HEK293 (cell line): ENCODE measurements at regions not wholly inside any gene's neighbourhood (a gene's known extent, or its start where the extent isn't known, plus 50 kb on each side); places are given as distances from the start of the nearest gene placed in this dataset.

Experiments
- CTCF ChIA-PET: fragments of 350-600 bp; formaldehyde crosslinking; extraction: SDS; loops from one replicate; lab custom pipeline; 2021; ENCODE audit warnings: antibody characterized with exemption; lab: Yijun Ruan, JAX
- POLR2A ChIA-PET: fragments of 300-600 bp; formaldehyde crosslinking; extraction: SDS; loops from one replicate; lab custom pipeline; 2020; ENCODE audit warnings: antibody characterized with exemption, inconsistent platforms; lab: Yijun Ruan, JAX
- H3K27ac ChIP-seq: fragments of 200-500 bp; sonication (Bioruptor generic); 2 replicates; pipeline ENCODE4 v1.5.1; 2014; ENCODE audit warnings: low read depth, low read length, control low read depth, inconsistent platforms; ENCODE audit errors: extremely low read depth
- H3K36me3 ChIP-seq, 2 experiments: fragments of 200-500 bp in 1 of 2; sonication (Bioruptor generic) in 1 of 2; 1 replicate in 1 of 2; 2 replicates in 1 of 2; pipeline ENCODE4 v1.5.1; 2014 to 2017; ENCODE audit warnings: inconsistent platforms in 2 of 2, low read length in 2 of 2; ENCODE audit not compliant: control insufficient read depth in 2 of 2, insufficient read depth in 1 of 2
- H3K4me1 ChIP-seq: fragments of 200-500 bp; sonication (Bioruptor generic); 2 replicates; pipeline ENCODE4 v1.5.1; 2014; ENCODE audit warnings: mild to moderate bottlenecking, low read length, inconsistent platforms; ENCODE audit not compliant: control insufficient read depth, insufficient read depth
- H3K4me3 ChIP-seq: 2 replicates; pipeline ENCODE4 v1.5.1; 2011; ENCODE audit warnings: low read depth, mild to moderate bottlenecking, control low read depth, low read length, moderate library complexity
- H3K9me3 ChIP-seq: fragments of 200-500 bp; sonication (Bioruptor generic); 2 replicates; pipeline ENCODE4 v1.5.1; 2014; ENCODE audit warnings: low read depth, low read length, inconsistent platforms; ENCODE audit not compliant: control insufficient read depth, insufficient read depth
- BCL11A ChIP-seq: fragments of 450-650 bp; formaldehyde crosslinking; IDR thresholded peaks from 2 replicates; pipeline ENCODE4 v1.5.1; 2016; ENCODE audit warnings: low read depth, missing biosample characterization, missing genetic modification characterization
- FEZF1 ChIP-seq: fragments of 450-650 bp; formaldehyde crosslinking; IDR thresholded peaks from 2 replicates; pipeline ENCODE4 v1.5.1; 2016; ENCODE audit warnings: missing biosample characterization, missing genetic modification characterization
- GLI4 ChIP-seq: fragments of 450-650 bp; formaldehyde crosslinking; IDR thresholded peaks from 2 replicates; pipeline ENCODE4 v1.5.1; 2016; ENCODE audit warnings: missing biosample characterization, missing genetic modification characterization
- KLF1 ChIP-seq: fragments of 450-650 bp; formaldehyde crosslinking; IDR thresholded peaks from 2 replicates; pipeline ENCODE4 v1.5.1; 2016; ENCODE audit warnings: missing biosample characterization, missing genetic modification characterization
- MYNN ChIP-seq: fragments of 450-650 bp; formaldehyde crosslinking; IDR thresholded peaks from 2 replicates; pipeline ENCODE4 v1.5.1; 2016; ENCODE audit warnings: missing biosample characterization, missing genetic modification characterization, borderline replicate concordance
- MZF1 ChIP-seq: fragments of 450-650 bp; formaldehyde crosslinking; IDR thresholded peaks from 2 replicates; pipeline ENCODE4 v1.5.1; 2017; ENCODE audit warnings: missing biosample characterization, missing genetic modification characterization, borderline replicate concordance
- ZFHX2 ChIP-seq: fragments of 450-650 bp; formaldehyde crosslinking; conservative IDR thresholded peaks from 2 replicates; pipeline ENCODE4 v1.5.1; 2016; ENCODE audit warnings: missing biosample characterization, missing genetic modification characterization
- ZNF138 ChIP-seq: fragments of 450-650 bp; formaldehyde crosslinking; IDR thresholded peaks from 2 replicates; pipeline ENCODE4 v1.5.1; 2016; ENCODE audit warnings: missing biosample characterization, missing genetic modification characterization, borderline replicate concordance
- ZNF174 ChIP-seq: fragments of 450-650 bp; formaldehyde crosslinking; IDR thresholded peaks from 2 replicates; pipeline ENCODE4 v1.5.0; 2017; ENCODE audit warnings: missing biosample characterization, mild to moderate bottlenecking, missing genetic modification characterization
- ZNF184 ChIP-seq: fragments of 450-650 bp; IDR thresholded peaks from 2 replicates; pipeline ENCODE4 v1.5.1; 2018; ENCODE audit warnings: missing biosample characterization, mild to moderate bottlenecking, missing genetic modification characterization
- ZNF214 ChIP-seq: fragments of 450-650 bp; formaldehyde crosslinking; IDR thresholded peaks from 2 replicates; pipeline ENCODE4 v1.5.1; 2017; ENCODE audit warnings: missing biosample characterization, mild to moderate bottlenecking, missing genetic modification characterization, borderline replicate concordance
- ZNF274 ChIP-seq, 2 experiments: fragments of 200-500 bp in 1 of 2; fragments of 450-650 bp in 1 of 2; sonication (Bioruptor generic) in 1 of 2; formaldehyde crosslinking in 1 of 2; IDR thresholded peaks; 2 replicates each; pipeline versions ENCODE4 v1.5.1 to v1.6.1; 2014 to 2016; ENCODE audit warnings: borderline replicate concordance in 1 of 2, inconsistent platforms in 1 of 2, low read length in 1 of 2, missing biosample characterization in 1 of 2, missing genetic modification characterization in 1 of 2
- ZNF366 ChIP-seq: fragments of 450-650 bp; formaldehyde crosslinking; conservative IDR thresholded peaks from 2 replicates; pipeline ENCODE4 v1.5.1; 2016; ENCODE audit warnings: missing biosample characterization, missing genetic modification characterization
- ZNF416 ChIP-seq: fragments of 450-650 bp; formaldehyde crosslinking; IDR thresholded peaks from 2 replicates; pipeline ENCODE4 v1.5.1; 2016; ENCODE audit warnings: missing biosample characterization, missing genetic modification characterization
- ZNF423 ChIP-seq: fragments of 450-650 bp; formaldehyde crosslinking; IDR thresholded peaks from 2 replicates; pipeline ENCODE4 v1.5.1; 2016; ENCODE audit warnings: missing biosample characterization, missing genetic modification characterization
- ZNF473 ChIP-seq: fragments of 450-650 bp; formaldehyde crosslinking; IDR thresholded peaks from 2 replicates; pipeline ENCODE4 v1.5.1; 2017; ENCODE audit warnings: missing biosample characterization, missing genetic modification characterization
- ZNF548 ChIP-seq: fragments of 450-650 bp; formaldehyde crosslinking; IDR thresholded peaks from 2 replicates; pipeline ENCODE4 v1.5.1; 2016; ENCODE audit warnings: missing biosample characterization, missing genetic modification characterization
- ZNF600 ChIP-seq: fragments of 450-650 bp; formaldehyde crosslinking; IDR thresholded peaks from 2 replicates; pipeline ENCODE4 v1.5.1; 2016; ENCODE audit warnings: missing biosample characterization, missing genetic modification characterization
- ZNF621 ChIP-seq: fragments of 450-650 bp; formaldehyde crosslinking; IDR thresholded peaks from 2 replicates; pipeline ENCODE4 v1.5.1; 2017; ENCODE audit warnings: missing biosample characterization, missing genetic modification characterization
- ZNF626 ChIP-seq: fragments of 450-650 bp; sonication (Bioruptor Pico); formaldehyde crosslinking; IDR thresholded peaks from 2 replicates; pipeline ENCODE4 v1.5.1; 2018; ENCODE audit warnings: missing biosample characterization, missing genetic modification characterization, inconsistent platforms
- ZNF791 ChIP-seq: fragments of 450-650 bp; formaldehyde crosslinking; IDR thresholded peaks from 2 replicates; pipeline ENCODE4 v1.5.1; 2016; ENCODE audit warnings: missing biosample characterization, missing genetic modification characterization
- ZNF792 ChIP-seq: fragments of 450-650 bp; formaldehyde crosslinking; IDR thresholded peaks from 2 replicates; pipeline ENCODE4 v1.5.1; 2016; ENCODE audit warnings: missing biosample characterization, missing genetic modification characterization
- ZNF837 ChIP-seq: fragments of 450-650 bp; formaldehyde crosslinking; IDR thresholded peaks from 2 replicates; pipeline ENCODE4 v1.5.1; 2016; ENCODE audit warnings: missing biosample characterization, missing genetic modification characterization
- TF ChIP-seq, protein P1 (sequence below): fragments of 450-650 bp; formaldehyde crosslinking; IDR thresholded peaks from 2 replicates; pipeline ENCODE4 v1.5.1; 2016; ENCODE audit warnings: missing biosample characterization, missing genetic modification characterization
- TF ChIP-seq, protein P2 (sequence below): fragments of 450-650 bp; formaldehyde crosslinking; IDR thresholded peaks from 2 replicates; pipeline ENCODE4 v1.5.1; 2016; ENCODE audit warnings: missing biosample characterization, missing genetic modification characterization
- TF ChIP-seq, protein P3 (sequence below): fragments of 450-650 bp; formaldehyde crosslinking; IDR thresholded peaks from 2 replicates; pipeline ENCODE4 v1.5.1; 2017; ENCODE audit warnings: missing biosample characterization, missing genetic modification characterization
- TF ChIP-seq, protein P4 (sequence below): fragments of 450-650 bp; formaldehyde crosslinking; IDR thresholded peaks from 2 replicates; pipeline ENCODE4 v1.5.1; 2016; ENCODE audit warnings: missing biosample characterization, missing genetic modification characterization, low read depth

DNA sequence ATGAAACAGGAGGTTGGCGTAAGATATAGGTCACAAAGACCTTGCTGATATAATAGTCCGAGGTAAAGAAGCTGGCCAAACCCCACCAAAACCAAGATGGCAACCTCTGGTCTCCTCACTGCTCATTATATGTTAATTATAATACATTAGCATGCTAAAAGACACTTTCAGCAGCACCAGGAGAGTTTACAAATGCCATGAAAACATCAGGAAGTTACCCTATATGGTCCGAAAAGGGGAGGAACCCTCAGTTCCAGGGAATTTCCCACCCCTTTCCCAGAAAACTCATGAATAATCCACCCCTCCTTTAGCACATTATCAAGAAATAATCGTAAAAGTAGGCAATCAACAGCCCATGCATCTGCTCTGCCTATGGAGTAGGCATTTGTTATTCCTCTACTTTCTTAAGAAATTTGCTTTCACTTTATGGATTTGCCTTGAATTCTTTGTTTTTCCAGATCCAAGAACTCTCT lies 923.4 kb downstream of the QKI start:
- CTCF ChIA-PET, result no interaction called here
- POLR2A ChIA-PET, result interaction anchor here (0.6 kb wide), 1 partner anchor 214 kb away, joined by 6 read pairs; no protein-coding TSS in a partner anchor
- H3K4me3 ChIP-seq, result no peak overlapping the region
- TF ChIP-seq ZNF416 (tag by site-specific recombination) (no peak), KLF1 (tag by site-specific recombination) (no peak), ZNF184 (tag by site-specific recombination) (no peak), ZNF366 (tag by site-specific recombination) (no peak), ZNF621 (tag by site-specific recombination) (no peak)
- TF ChIP-seq, protein P1, sequence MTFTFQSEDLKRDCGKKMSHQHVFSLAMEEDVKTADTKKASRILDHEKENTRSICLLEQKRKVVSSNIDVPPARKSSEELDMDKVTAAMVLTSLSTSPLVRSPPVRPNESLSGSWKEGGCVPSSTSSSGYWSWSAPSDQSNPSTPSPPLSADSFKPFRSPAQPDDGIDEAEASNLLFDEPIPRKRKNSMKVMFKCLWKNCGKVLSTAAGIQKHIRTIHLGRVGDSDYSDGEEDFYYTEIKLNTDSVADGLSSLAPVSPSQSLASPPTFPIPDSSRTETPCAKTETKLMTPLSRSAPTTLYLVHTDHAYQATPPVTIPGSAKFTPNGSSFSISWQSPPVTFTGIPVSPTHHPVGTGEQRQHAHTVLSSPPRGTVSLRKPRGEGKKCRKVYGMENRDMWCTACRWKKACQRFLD (tag by site-specific recombination), result no peak
- no peaks in the 10 kb centered on the region for H3K36me3 ChIP-seq
- no peaks in the 10 kb centered on the region for H3K9me3 ChIP-seq
- H3K27ac ChIP-seq, result no peak overlapping the region
- H3K4me1 ChIP-seq, result no peaks in the 10 kb centered on the region

DNA sequence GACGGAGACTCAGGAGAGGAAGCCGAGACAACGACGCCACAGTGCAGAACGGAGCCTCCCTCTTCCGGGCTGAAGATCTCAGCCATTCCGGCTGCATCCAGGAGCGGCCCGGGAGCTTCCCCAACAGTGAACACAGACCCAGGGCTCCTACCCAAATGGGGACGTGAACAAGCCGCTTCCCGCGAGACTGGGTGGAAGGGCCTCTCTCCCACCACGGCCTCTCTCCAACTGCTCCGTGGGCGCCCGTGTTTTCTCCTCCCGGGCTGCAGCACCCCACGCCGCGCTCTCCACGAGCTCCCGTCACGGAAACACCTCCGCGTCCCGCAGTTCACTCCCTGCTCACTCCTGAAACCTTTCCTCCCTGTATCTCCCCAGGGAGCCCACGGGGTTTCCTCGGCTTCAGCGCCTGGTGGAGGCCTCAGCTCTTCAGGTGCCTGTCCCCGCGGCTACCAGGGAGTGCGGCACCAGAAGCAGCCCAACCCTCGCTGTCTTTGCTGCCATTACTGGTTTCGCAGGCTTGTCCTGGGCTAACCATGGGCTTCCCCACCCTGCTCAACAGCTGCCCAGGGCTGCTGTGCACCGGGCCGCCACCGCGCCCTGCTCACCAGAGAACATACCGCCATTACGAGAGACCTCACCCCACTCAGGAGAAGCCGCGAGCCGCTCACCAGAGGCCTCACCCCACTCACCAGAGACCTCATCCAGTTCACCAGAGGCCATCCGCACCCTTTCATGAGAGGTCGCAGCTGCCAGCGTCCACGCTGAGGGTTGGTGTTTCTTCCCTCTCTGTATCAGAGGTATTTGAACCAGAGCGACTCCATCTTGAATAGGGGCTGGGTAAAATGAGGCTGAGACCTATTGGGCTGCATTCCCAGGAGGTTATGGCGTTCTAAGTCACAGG lies 922.8 kb downstream of the QKI start:
- Histone ChIP-seq H3K27ac (no peak overlapping the region), H3K4me1 (no peaks in the 10 kb centered on the region), H3K36me3 (no peaks in the 10 kb centered on the region), H3K9me3 (no peaks in the 10 kb centered on the region), H3K4me3 (no peak overlapping the region)
- CTCF ChIA-PET, result interaction anchor here (0.7 kb wide), 1 partner anchor 15 kb away, joined by 3 read pairs; no protein-coding TSS in a partner anchor
- POLR2A ChIA-PET, result no interaction called here
- TF ChIP-seq, protein P2, sequence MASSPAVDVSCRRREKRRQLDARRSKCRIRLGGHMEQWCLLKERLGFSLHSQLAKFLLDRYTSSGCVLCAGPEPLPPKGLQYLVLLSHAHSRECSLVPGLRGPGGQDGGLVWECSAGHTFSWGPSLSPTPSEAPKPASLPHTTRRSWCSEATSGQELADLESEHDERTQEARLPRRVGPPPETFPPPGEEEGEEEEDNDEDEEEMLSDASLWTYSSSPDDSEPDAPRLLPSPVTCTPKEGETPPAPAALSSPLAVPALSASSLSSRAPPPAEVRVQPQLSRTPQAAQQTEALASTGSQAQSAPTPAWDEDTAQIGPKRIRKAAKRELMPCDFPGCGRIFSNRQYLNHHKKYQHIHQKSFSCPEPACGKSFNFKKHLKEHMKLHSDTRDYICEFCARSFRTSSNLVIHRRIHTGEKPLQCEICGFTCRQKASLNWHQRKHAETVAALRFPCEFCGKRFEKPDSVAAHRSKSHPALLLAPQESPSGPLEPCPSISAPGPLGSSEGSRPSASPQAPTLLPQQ, result no peak
- no peak for TF ChIP-seq ZNF548 (tag by site-specific recombination)
- TF ChIP-seq ZNF138 (tag by site-specific recombination), result no peak
- no peak for TF ChIP-seq ZNF274 (IDR thresholded peaks at IDR 0.05; ENCODE audit: low read length)
- TF ChIP-seq ZNF274 (tag by site-specific recombination; IDR thresholded peaks at IDR 0.05; ENCODE audit: borderline replicate concordance), result no peak
- TF ChIP-seq, protein P3, sequence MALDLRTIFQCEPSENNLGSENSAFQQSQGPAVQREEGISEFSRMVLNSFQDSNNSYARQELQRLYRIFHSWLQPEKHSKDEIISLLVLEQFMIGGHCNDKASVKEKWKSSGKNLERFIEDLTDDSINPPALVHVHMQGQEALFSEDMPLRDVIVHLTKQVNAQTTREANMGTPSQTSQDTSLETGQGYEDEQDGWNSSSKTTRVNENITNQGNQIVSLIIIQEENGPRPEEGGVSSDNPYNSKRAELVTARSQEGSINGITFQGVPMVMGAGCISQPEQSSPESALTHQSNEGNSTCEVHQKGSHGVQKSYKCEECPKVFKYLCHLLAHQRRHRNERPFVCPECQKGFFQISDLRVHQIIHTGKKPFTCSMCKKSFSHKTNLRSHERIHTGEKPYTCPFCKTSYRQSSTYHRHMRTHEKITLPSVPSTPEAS (tag by site-specific recombination), result no peak
- TF ChIP-seq ZNF600, result no peak
- no peak for TF ChIP-seq ZNF626 (tag by site-specific recombination)
- TF ChIP-seq ZNF423, result no peak
- no peak for TF ChIP-seq GLI4 (tag by site-specific recombination)
- TF ChIP-seq ZNF837 (tag by site-specific recombination), result no peak

DNA sequence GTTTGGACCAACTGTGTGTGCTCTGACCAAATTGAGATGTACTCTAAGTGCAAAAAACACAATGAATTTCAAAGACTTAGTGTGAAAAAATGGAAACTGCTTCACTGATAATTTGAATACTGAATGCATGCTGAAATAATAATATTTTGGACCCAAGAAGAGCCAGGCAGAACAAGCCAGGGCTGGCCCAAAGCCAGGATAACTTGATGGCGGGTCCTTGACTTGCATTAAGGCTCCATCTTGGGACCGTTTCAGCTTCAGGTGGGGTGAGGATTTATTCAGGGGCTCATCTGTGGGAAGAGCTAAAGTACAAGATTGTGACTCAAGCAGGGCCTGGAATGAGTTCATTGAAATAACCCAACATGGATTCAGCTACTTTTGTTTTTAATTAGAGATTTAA lies 921.9 kb downstream of the QKI start:
- no peaks in the 10 kb centered on the region for H3K36me3 ChIP-seq
- H3K27ac ChIP-seq, result no peak overlapping the region
- CTCF ChIA-PET, result interaction anchor here (0.7 kb wide), 1 partner anchor 14 kb away, joined by 3 read pairs; no protein-coding TSS in a partner anchor
- no peak overlapping the region for H3K4me3 ChIP-seq
- H3K4me1 ChIP-seq, result no peaks in the 10 kb centered on the region
- POLR2A ChIA-PET, result no interaction called here
- no peaks in the 10 kb centered on the region for H3K9me3 ChIP-seq
- no peak for TF ChIP-seq ZNF214 (tag by site-specific recombination)
- no peak for TF ChIP-seq FEZF1 (tag by site-specific recombination)
- TF ChIP-seq ZNF473 (tag by site-specific recombination), result no peak
- no peak for TF ChIP-seq ZFHX2
- TF ChIP-seq BCL11A (tag by site-specific recombination), result no peak
- no peak for TF ChIP-seq MYNN
- no peak for TF ChIP-seq ZNF791 (tag by site-specific recombination)
- no peak for TF ChIP-seq ZNF366 (tag by site-specific recombination)
- TF ChIP-seq ZNF174 (tag by site-specific recombination), result no peak
- TF ChIP-seq, protein P4, sequence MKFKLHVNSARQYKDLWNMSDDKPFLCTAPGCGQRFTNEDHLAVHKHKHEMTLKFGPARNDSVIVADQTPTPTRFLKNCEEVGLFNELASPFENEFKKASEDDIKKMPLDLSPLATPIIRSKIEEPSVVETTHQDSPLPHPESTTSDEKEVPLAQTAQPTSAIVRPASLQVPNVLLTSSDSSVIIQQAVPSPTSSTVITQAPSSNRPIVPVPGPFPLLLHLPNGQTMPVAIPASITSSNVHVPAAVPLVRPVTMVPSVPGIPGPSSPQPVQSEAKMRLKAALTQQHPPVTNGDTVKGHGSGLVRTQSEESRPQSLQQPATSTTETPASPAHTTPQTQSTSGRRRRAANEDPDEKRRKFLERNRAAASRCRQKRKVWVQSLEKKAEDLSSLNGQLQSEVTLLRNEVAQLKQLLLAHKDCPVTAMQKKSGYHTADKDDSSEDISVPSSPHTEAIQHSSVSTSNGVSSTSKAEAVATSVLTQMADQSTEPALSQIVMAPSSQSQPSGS, result no peak
- TF ChIP-seq MZF1, result no peak
- no peak for TF ChIP-seq ZNF792 (tag by site-specific recombination)
